H1 (cell line): ENCODE measurements at regions not wholly inside any gene's neighbourhood (a gene's known extent, or its start where the extent isn't known, plus 50 kb on each side); places are given as distances from the start of the nearest gene placed in this dataset.

Experiments
- ASH2L ChIP-seq: fragments of 200-600, 300-600 bp; sonication (generic); IDR thresholded peaks from one replicate; pipeline ENCODE4 v1.7.1; 2017; ENCODE audit warnings: low read length
- BACH1 ChIP-seq: IDR thresholded peaks from 2 replicates; pipeline ENCODE4 v1.6.1; 2012; ENCODE audit warnings: low read length, improper control_type of control experiment
- BCL11A ChIP-seq, 2 experiments: IDR thresholded peaks; one replicate each; pipeline ENCODE4 v1.6.1; 2011; ENCODE audit warnings: low read depth in 2 of 2, low read length in 2 of 2, mild to moderate bottlenecking in 2 of 2
- CHD7 ChIP-seq: fragments of 300-600 bp; sonication (generic); IDR thresholded peaks from 2 replicates; pipeline ENCODE4 v1.7.1; 2012; ENCODE audit warnings: low read length, moderate library complexity, mild to moderate bottlenecking, inconsistent platforms; ENCODE audit not compliant: insufficient replicate concordance
- TCF12 ChIP-seq: IDR thresholded peaks from 2 replicates; pipeline ENCODE4 v1.6.1; 2011; ENCODE audit warnings: low read depth, mild to moderate bottlenecking, low read length
- TEAD4 ChIP-seq: IDR thresholded peaks from 2 replicates; pipeline ENCODE4 v1.6.1; 2012; ENCODE audit warnings: low read depth, low read length, inconsistent platforms, mixed read lengths

GRCh38 chr6:121759370-121759769 lies 323.9 kb downstream of the GJA1 start (continued):
- TF ChIP-seq CHD7 = no peak
- no peak for TF ChIP-seq TEAD4
- no peak for TF ChIP-seq BCL11A (IDR thresholded peaks at IDR 0.05; ENCODE audit: low read depth in 2 of 2, low read length in 2 of 2)
- no peak for TF ChIP-seq TCF12
- no peak for TF ChIP-seq BACH1
- no peak for TF ChIP-seq ASH2L
